GM23338 (cell line): ENCODE measurements at regions not wholly inside any gene's neighbourhood (a gene's known extent, or its start where the extent isn't known, plus 50 kb on each side); places are given as distances from the start of the nearest gene placed in this dataset.

Experiments used
- ATAC-seq: fragments of 200-7000 bp; cut with Tn5 transposase; 3 replicates; pipeline ENCODE4 v1.9.1; 2020
- DNase-seq: peaks from one replicate; pipeline ENCODE4 v3.0.0-alpha.2; 2015; ENCODE audit warnings: low spot score
- H2AFZ ChIP-seq: fragments of 200-600 bp; sonication (generic); 2 replicates; pipeline ENCODE4 v1.8.0; 2016; ENCODE audit warnings: antibody characterized with exemption, mild to moderate bottlenecking, moderate library complexity
- H3F3A ChIP-seq: fragments of 200-600 bp; sonication (generic); replicated peaks from 2 replicates; pipeline ENCODE4 v1.8.0; 2017; ENCODE audit warnings: antibody characterized with exemption, mixed run types, low read depth
- H3K27ac ChIP-seq: fragments of 200-600 bp; sonication (generic); 2 replicates; pipeline ENCODE4 v1.6.1; 2016; ENCODE audit warnings: low read depth
- H3K27me3 ChIP-seq: fragments of 200-600 bp; sonication (generic); 2 replicates; pipeline ENCODE4 v1.8.0; 2016; ENCODE audit warnings: mild to moderate bottlenecking, mixed run types, moderate library complexity; ENCODE audit not compliant: insufficient read depth
- H3K36me3 ChIP-seq: fragments of 200-600 bp; sonication (generic); 2 replicates; pipeline ENCODE4 v1.8.0; 2016; ENCODE audit warnings: mild to moderate bottlenecking; ENCODE audit not compliant: insufficient read depth
- H3K4me1 ChIP-seq: fragments of 200-600 bp; sonication (generic); 2 replicates; pipeline ENCODE4 v1.8.0; 2016; ENCODE audit warnings: mild to moderate bottlenecking, moderate library complexity; ENCODE audit not compliant: insufficient read depth
- H3K4me2 ChIP-seq: fragments of 200-600 bp; sonication (generic); 2 replicates; pipeline ENCODE4 v1.7.1; 2017; ENCODE audit warnings: mixed run types
- H3K4me3 ChIP-seq: fragments of 200-600 bp; sonication (generic); 2 replicates; pipeline ENCODE4 v1.6.1; 2016; ENCODE audit warnings: mixed run types
- H3K79me2 ChIP-seq: fragments of 200-600 bp; sonication (generic); replicated peaks from 2 replicates; pipeline ENCODE4 v1.8.0; 2017; ENCODE audit warnings: mild to moderate bottlenecking; ENCODE audit not compliant: insufficient read depth
- H3K9me2 ChIP-seq: fragments of 200-600 bp; sonication (generic); 2 replicates; pipeline ENCODE4 v1.8.0; 2017; ENCODE audit not compliant: insufficient read depth
- H4K20me1 ChIP-seq: fragments of 200-600 bp; sonication (generic); replicated peaks from 2 replicates; pipeline ENCODE4 v1.8.0; 2017; ENCODE audit warnings: mild to moderate bottlenecking; ENCODE audit not compliant: insufficient read depth
- H3K27ac Mint-ChIP-seq: 2 replicates; pipeline ENCODE4 v1.8.0; 2020; ENCODE audit warnings: inconsistent platforms, mild to moderate bottlenecking, moderate library complexity, mixed read lengths
- H3K27me3 Mint-ChIP-seq: 3 replicates; pipeline ENCODE4 v1.8.0; 2022; ENCODE audit warnings: low read depth, mild to moderate bottlenecking, moderate library complexity, mixed read lengths, inconsistent platforms; ENCODE audit not compliant: insufficient read depth, poor library complexity
- H3K36me3 Mint-ChIP-seq: 3 replicates; pipeline ENCODE4 v1.8.0; 2021; ENCODE audit warnings: low read depth, mild to moderate bottlenecking, inconsistent platforms, moderate library complexity, mixed read lengths
- H3K4me1 Mint-ChIP-seq: 3 replicates; pipeline ENCODE4 v1.8.0; 2020; ENCODE audit warnings: mild to moderate bottlenecking, inconsistent platforms, mixed read lengths
- H3K4me3 Mint-ChIP-seq: 3 replicates; pipeline ENCODE4 v1.8.0; 2021; ENCODE audit warnings: moderate library complexity, mild to moderate bottlenecking, inconsistent platforms, mixed read lengths
- H3K9me3 Mint-ChIP-seq: 3 replicates; pipeline ENCODE4 v1.8.0; 2020; ENCODE audit warnings: moderate library complexity, mild to moderate bottlenecking, inconsistent platforms, mixed read lengths
- CREB1 ChIP-seq: fragments of 250-450 bp; sonication (Bioruptor Pico); IDR thresholded peaks from 2 replicates; pipeline ENCODE4 v1.5.0; 2020; ENCODE audit warnings: low read depth, mild to moderate bottlenecking, moderate library complexity
- CTCF ChIP-seq, 2 experiments: fragments of 200-600 bp in 1 of 2; sonication (generic) in 1 of 2; conservative IDR thresholded peaks; 2 replicates each; pipeline versions ENCODE4 v1.5.1 to v1.6.1; 2016 to 2017; ENCODE audit warnings: antibody characterized with exemption in 2 of 2, low read depth in 2 of 2, mild to moderate bottlenecking in 2 of 2, moderate library complexity in 1 of 2
- ETS1 ChIP-seq: IDR thresholded peaks from 2 replicates; pipeline ENCODE4 v1.6.1; 2016; ENCODE audit warnings: antibody characterized with exemption
- EZH2 ChIP-seq: fragments of 200-600 bp; sonication (generic); IDR thresholded peaks from one replicate; pipeline ENCODE4 v1.8.0; 2017; ENCODE audit warnings: antibody characterized with exemption, mild to moderate bottlenecking, low read depth; ENCODE audit not compliant: unreplicated experiment
- EZH2phosphoT487 ChIP-seq: fragments of 200-600 bp; sonication (generic); IDR thresholded peaks from one replicate; pipeline ENCODE4 v1.8.1; 2018; ENCODE audit warnings: antibody characterized with exemption; ENCODE audit not compliant: unreplicated experiment
- JUNB ChIP-seq: IDR thresholded peaks from one replicate; pipeline ENCODE4 v1.6.1; 2016; ENCODE audit warnings: antibody characterized with exemption; ENCODE audit not compliant: unreplicated experiment
- POLR2AphosphoS5 ChIP-seq: IDR thresholded peaks from 2 replicates; pipeline ENCODE4 v1.6.1; 2016; ENCODE audit warnings: antibody characterized with exemption, low read depth
- REST ChIP-seq: IDR thresholded peaks from one replicate; pipeline ENCODE4 v1.6.1; 2018; ENCODE audit warnings: antibody characterized with exemption; ENCODE audit not compliant: unreplicated experiment
- ZNF114 ChIP-seq: fragments of 250-450 bp; sonication (Bioruptor Pico); IDR thresholded peaks from 2 replicates; pipeline ENCODE4 v1.5.0; 2020; ENCODE audit warnings: mild to moderate bottlenecking, moderate library complexity
- ZNF331 ChIP-seq: fragments of 250-450 bp; sonication (Bioruptor Pico); IDR thresholded peaks from 2 replicates; pipeline ENCODE4 v1.5.0; 2020; ENCODE audit warnings: low read depth, mild to moderate bottlenecking, moderate library complexity

GRCh38 chr2:176710657-176711186 lies 441.5 kb downstream of the MTX2 start (continued):
- TF ChIP-seq ETS1 (no peak), CTCF (conservative IDR thresholded peaks at IDR 0.05; ENCODE audit: low read depth in 2 of 2) (no peak), ZNF114 (CRISPR knock-in tag) (no peak), REST (no peak), EZH2 (no peak), POLR2AphosphoS5 (no peak), ZNF331 (CRISPR knock-in tag) (no peak), EZH2phosphoT487 (no peak)

- no peaks in the 10 kb centered on the region for H3K9me3 Mint-ChIP-seq
- H3K4me2 ChIP-seq = no peak overlapping the region
- no peaks in the 10 kb centered on the region for H4K20me1 ChIP-seq
- H3K4me1 Mint-ChIP-seq = peaks cover 2% of the 10 kb centered on the region; the same call in 1 of the 3 replicates
- no peak overlapping the region for H3K4me3 ChIP-seq
- peaks cover 2% of the 10 kb centered on the region for H3K27me3 Mint-ChIP-seq
- H3K27ac Mint-ChIP-seq = no peak overlapping the region
- 0 out of 2 replicates have a peak, but pooled peaks cover 3% of the 10 kb centered on the region for H3K4me1 ChIP-seq
- H3K9me2 ChIP-seq = 0 out of 2 replicates have a peak, but pooled peaks cover 3% of the 10 kb centered on the region
- no peaks in the 10 kb centered on the region for H3K79me2 ChIP-seq
- no peak for DNase-seq
- H3K27ac ChIP-seq = no peak overlapping the region
- H2AFZ ChIP-seq = peak overlapping the region; percentile 56; the same call in 1 of the 2 replicates
- no peak overlapping the region for H3K4me3 Mint-ChIP-seq
- ATAC-seq = no peak
- H3K27me3 ChIP-seq = no peaks in the 10 kb centered on the region
- no peaks in the 10 kb centered on the region for H3F3A ChIP-seq
- H3K36me3 Mint-ChIP-seq = no peaks in the 10 kb centered on the region
- no peaks in the 10 kb centered on the region for H3K36me3 ChIP-seq
- TF ChIP-seq EZH2phosphoT487 = no peak
- TF ChIP-seq CREB1 (CRISPR knock-in tag) = no peak
- no peak for TF ChIP-seq ETS1
- no peak for TF ChIP-seq POLR2AphosphoS5
- no peak for TF ChIP-seq JUNB
These were observed 456.8 kb downstream of the MTX2 start for GRCh38 chr2:176725873-176726645.
